Fibroblast of skin of right biceps (primary cell): ENCODE measurements at regions not wholly inside any gene's neighbourhood (a gene's known extent, or its start where the extent isn't known, plus 50 kb on each side); places are given as distances from the start of the nearest gene placed in this dataset.

Experiments
- DNase-seq: peaks from one replicate; pipeline ENCODE4 v3.0.0-alpha.2; 2013

DNA sequence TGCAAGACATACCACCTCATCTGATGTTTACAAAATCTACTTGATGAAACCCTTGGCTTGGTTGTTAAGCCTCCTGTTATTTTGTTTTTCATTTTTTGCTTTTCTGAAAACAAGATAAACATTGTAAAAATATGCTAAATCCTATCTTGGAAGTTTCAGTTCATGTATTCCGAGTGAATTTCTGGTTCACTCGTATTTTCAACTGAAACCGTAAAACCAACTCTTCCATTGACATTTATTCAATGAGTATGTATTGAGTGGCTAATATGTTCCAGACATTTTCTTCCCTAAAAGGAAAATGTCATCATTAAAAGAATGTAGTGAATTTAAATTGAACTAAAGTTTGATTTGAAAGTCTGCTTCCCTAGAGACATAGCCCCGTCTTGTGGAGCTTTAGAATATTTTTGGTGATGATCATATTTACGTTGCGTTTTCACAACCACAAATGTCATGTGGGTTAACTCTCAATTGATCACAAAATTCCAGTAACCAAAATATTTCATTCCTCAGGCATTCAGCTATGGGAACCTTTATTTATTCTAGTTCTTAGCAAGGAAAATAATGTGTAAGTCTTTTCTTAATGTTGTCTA, 204.2 kb downstream of the MBD2 start:
- peak; percentile 83 for DNase-seq

DNA sequence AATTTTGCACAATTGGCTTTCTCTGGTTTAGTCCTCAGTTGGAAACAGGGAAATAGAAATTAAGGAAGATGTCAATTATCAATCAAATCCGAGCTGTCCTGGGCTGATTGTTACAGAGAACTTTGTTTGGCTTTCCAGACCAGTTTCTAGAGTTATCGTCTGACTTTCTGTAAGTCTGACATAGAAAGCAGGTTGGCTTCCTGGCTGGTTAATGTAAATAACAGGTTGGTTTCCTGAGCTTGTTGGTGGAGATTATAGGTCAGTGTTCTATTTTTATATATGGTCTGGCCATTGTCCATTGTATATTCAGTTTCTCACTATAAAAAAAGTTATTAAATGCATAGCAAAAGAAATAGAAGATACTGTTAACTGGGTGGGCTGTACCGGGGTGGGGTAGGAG, 204.8 kb downstream of the MBD2 start:
- DNase-seq, result no peak

DNA sequence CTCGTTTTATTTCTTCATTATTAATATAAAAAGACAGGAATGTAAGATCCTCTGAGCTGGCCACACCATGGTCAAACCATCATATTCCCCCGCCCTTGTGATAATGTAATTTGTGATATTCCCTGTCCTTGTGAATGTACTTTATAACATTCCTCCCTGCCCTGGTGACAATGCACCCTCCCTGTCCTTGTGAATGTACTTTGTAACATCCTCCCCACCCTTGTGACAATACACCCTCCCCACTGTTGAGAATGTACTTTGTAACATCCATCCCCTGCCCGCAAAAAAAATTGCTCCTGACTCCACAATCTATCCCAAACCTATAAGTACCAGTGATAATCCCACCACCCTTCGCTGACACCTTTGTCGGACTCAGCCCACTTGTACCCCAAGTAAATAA, 211.0 kb downstream of the MBD2 start:
- no peak for DNase-seq

DNA sequence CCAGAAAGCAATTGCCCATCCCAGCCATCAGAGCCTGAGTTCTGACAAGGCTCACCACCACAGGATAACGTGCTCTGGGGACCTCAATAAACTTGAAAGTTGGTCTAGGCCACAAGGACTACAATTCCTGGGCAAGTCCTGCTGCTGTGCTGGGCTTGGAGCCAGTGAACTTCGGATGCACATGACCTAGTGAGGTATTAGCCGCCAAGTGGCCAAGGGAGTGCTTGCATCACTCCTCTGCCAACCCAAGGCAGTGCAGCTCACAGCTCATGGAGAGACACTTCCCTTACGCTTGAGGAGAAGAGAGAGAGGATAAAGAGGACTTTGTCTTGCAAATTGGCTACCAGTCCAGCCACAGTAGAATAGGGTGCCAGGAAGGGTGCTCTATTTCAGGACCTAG, 219.6 kb downstream of the MBD2 start:
- DNase-seq, result no peak

DNA sequence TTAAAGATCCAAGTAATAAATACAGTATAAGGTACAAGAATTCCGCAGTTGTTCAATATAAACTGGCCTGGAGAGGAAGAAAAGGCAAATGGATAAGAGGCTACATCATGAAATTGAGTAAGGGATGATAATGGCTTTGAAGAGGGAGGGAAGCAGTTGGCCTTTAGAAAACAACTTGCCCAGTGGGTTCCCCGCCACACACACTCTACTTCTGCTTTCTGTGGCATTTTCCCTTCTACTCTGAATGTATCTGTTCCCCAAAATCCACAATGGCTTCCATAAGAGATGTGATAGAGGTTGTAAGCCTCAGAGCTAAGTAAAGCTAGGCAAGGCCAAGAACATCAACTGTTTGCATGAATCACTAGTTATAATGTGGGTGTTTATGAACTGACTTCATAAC, 221.3 kb downstream of the MBD2 start:
- DNase-seq, result no peak

DNA sequence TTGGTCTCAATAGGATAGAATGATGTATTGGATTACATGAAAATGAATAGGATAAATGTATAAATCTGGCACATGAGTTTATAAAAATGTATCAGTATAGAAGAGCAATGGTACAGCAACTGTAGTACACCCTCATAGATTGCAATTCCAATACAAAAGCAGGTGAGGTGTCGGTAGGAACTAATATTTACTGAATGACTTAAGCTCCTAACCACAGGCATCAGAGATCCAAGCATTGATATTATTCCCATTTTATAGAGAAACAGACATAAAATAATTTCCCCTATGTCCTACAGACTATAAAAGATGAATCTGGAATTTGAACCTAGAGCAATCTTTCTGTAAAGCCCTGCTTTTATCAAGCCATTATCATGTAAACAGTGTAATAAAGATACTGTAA, 227.4 kb downstream of the MBD2 start:
- no peak for DNase-seq

DNA sequence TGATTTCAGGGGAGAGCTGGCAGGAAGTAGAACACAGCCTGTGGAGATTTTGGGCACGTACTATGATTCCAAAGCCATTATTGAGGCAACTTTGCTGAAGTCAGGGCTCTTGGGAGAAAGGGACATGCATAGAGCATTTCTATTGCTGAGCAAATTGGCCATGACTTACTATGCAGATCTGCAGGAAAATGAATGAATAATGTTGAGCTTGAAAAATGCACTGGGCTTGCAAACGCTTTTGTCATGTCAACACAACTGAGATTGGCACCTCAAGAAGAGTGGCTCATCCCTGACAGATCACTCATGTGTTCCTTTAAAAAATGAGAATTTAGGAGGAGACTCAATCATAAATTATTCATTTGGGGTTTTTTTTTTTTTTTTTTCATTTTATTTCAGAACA, 230.5 kb downstream of the MBD2 start:
- DNase-seq, result no peak

DNA sequence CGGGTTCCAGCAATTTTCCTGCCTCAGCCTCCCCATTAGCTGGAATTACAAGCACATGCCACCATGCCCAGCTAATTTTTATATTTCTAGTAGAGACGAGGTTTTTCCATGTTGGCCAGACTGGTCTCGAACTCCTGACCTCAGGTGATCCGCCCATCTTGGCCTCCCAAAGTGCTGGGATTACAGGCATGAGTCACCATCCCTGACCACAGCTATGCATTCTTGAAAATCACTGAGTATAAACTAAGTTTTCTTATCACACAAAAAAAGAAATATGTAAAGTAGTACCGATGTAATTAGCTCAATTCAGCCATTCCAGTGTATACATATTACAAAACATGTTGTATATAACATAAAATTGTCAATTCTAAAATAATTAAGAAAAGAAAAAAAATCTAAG, 232.7 kb downstream of the MBD2 start:
- peak; percentile 77 for DNase-seq

DNA sequence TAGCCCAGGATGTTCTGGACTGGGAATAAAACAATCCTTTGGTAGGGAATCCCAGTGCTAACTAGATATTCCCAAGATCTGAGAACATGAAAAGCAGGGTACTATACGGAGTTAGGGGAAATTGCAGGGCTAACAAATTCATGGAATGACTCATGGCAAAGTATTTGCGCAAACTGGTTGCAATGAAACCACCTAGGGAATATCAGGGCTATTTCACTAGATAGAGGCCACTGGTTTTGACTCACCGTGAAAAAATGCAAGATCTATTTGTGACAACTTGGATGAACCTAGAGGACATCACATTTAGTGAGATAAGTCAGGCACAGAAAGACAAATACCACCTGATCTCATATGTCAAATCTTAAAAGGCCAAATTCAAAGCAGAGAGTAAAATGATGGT, 233.3 kb downstream of the MBD2 start:
- peak; percentile 93 for DNase-seq

DNA sequence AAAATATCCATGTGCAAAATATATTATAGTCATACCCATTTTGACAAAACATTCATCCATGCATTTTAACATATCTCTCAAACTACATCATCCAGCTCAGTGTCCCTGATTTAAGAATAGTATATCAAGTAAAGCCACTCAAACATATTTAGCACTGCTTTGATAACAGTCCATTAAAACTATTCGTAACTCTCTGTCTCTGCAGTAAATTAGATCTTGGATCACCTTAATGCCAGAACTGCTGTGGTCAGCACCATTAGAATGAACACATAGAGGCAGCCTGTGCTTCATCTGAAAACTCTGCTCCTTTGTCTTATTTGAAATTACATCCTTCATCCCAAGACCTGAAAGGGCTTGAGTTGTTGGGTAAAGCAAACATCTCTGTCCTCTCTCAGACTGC, 234.0 kb downstream of the MBD2 start:
- DNase-seq, result no peak

DNA sequence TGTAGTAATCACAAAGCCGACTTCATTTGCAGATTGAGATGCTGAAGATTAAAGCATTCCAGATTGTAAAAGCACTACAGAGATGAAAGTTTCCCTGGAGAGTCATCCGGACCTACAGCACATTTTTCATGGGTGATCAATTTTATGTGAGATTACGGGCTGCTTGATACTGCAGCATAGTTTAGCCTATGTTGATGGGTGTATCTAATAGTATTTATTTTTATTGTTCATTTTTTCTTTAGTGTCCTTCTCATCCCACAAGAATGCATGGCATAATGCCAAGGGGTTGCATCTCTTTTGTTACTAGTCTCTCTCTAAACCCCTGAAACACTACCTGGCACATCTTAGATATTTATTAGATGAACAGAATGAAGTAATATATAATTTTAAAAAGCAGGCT, 240.4 kb downstream of the MBD2 start:
- peak; percentile 69 for DNase-seq

DNA sequence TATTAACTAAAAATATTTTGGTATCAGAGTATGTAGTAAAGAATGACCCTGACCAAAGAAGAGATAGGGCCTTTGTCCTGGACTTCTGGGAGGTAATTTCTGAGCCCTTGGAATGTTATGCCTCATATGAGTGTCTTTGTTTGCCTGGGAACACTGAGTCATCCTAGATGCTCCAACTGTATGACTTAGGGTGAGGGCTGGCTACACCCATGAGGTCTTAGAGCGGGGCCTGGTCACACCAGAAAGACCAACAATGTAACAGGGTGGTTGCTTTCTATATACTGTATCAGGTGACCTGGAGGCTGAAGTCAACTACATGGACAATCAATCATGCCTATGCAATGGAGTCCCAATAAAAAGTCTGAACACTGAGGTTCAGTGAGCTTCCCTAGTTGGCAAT, 253.1 kb downstream of the MBD2 start:
- DNase-seq, result peak; percentile 31

DNA sequence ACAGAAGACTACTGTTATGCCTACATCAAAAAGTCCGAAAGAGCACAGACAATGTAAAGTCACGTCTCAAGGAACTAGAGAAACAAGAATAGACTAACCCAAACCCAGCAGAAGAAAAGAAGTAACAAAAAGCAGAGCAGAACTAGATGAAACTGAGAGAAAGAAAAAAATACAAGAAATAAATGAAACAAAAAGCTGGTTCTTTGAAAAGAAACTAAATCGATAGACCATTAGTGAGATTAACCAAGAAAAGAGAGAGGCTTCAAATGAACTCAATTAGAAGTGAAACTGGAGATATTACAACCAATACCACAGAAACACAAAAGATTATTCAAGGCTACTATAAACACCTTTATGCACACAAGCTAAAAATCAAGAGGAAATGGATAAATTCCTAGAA, 271.8 kb downstream of the MBD2 start:
- DNase-seq, result no peak

DNA sequence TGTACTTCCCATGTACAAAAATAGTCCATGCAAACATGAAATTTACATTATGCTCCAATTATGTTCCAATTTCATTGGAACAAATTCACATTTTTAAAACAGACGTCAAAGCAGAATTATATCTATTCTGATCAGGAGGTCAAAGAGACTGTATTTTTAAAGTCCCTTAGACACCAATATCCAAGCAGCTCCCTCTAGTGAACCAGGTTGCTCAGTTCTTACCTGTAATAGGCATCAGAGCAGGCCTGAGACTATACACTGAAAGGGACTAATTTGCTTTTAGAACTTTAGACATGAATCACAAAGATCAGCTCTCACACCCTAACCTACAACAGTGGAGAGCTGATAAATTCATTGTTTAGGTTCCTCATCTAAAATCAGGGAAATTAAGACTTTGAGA, 273.9 kb downstream of the MBD2 start:
- no peak for DNase-seq

DNA sequence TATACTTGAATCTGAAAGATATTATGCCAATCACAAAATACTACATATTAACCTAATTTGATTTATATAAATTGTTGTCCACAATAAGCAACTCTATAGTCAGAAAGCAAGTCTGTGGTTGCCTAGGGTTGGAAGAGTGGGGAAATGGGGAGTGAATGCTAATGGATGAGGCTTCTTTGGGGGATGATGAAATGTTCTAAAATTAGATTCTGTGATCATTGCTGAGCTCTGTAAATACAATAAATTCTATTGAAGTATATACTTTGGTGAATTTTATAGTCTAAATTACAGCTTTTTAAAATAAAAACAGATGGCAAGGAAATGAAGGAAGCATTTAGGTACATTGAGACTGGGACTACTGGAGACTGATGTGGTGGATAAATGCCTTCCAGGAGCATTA, 275.5 kb downstream of the MBD2 start:
- peak; percentile 57 for DNase-seq

DNA sequence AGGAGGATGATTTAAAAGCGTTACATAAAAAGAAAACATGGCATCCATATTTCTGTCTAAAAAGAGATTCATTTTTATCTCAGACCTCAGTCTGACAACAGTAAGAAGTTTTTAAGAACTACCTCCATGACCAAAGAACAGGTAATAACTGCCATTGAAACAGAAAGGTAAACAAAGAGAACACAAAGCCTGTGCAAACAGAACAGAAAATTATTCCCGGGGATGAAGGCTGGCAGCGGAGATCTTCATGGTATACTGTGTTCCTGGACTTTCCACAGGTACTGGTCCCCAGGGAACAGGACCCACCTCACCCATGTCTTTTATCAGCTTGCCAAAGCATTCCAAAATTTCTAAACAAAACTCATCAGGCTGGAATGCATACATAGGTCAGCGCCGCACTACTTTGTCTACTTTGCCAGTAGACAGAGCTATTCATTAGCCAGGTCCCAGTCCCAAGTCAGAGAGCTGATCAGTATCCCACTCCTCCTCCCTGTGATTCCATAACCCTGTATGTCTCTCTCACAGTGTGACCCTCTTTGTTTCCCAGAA, 277.3 kb downstream of the MBD2 start:
- DNase-seq, result peak; percentile 49

DNA sequence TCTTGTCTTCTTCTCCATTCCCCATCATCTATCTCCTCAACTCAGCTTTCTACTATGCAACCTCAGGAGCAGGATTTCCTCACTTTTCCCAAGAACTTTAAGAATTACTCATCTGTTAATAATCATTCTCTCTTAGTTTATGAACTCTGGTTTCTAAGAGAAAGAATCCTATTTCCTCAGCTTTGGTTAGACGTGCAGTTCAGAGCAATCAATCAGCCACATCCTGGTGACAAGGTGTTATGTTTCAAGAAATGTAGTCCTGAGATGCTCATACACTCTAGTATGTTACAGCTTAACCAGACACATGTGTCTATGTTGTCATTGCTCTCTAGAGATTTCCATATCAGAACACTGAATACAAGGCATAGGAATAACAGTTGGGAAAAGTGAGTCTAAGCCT, 277.9 kb downstream of the MBD2 start:
- DNase-seq, result peak; percentile 95

DNA sequence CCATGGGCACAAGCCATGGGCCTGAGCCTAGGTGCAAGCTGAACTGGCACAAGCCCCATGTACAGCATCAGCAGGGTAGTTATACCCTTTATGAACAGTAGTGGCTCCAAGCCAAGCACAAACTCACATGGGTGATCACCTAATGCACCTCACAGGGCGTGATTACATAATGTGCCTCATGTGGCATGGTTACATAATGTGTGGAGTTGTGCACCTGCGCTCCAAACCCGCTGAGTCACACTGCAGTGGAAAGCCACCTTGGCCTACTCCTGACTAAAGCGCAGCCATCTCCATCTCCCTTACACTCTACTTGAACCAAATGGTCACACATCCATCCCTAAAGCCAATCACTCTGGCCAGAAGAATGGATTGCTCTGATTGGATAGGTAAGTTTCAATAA, 279.7 kb downstream of the MBD2 start:
- no peak for DNase-seq

DNA sequence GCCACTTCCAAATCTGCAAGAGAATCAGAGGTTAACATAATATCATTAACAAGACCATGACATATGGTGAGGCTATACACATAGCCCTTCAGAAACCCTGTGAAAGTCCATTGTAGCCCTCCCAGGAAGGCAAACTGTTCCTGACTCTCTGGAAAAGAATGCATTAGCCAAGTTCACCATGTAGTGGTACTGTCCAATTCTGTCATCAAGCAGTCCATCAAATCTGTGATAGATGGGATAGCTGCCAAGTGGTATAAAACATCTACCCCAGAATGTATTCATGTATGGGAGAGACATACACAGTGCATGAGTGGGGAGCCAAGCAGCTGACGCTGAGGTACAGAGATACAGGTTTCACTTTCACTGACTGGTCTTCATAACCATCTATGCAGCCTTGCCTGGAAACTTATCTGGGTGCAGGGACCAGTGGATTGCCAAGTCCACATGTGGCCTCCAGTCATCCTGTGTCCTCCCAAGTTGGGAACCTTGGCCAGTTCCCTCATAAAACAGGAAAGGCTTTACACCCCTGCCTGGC, 281.1 kb downstream of the MBD2 start:
- DNase-seq, result peak; percentile 96

DNA sequence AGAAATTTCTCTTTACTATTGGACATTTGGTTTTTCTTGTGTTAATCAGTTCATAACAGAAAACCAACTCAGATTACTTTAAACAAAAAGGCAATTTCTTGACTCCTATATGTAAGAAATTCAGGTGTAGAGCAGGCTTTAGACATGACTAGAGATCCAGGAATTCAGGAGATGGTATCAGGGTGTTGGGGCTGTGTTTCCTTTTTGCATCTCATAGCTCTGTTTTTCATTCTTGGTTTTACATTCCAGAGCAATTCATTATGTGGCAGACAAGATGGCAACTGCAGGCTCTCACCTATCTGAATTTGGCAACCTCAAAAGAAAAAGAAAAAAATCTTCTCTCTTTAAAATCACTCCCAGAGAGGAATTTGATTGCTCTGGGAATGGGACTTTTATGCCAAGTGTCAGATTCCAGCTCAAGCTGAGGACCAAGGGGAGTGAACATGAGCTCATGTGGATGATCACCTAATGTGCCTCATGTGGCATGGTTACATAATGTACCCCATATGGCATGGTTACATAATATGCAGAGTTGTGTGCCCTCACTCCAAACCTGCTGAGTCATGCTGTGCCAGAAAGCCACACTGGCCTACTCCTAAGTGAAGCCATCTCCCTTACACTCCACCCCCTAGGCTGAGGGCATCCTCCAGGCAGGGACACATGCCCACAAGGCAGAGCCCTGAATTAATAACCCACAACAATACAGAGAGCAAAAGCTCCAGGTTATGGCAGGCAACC, 282.7 kb downstream of the MBD2 start:
- DNase-seq, result peak; percentile 48

DNA sequence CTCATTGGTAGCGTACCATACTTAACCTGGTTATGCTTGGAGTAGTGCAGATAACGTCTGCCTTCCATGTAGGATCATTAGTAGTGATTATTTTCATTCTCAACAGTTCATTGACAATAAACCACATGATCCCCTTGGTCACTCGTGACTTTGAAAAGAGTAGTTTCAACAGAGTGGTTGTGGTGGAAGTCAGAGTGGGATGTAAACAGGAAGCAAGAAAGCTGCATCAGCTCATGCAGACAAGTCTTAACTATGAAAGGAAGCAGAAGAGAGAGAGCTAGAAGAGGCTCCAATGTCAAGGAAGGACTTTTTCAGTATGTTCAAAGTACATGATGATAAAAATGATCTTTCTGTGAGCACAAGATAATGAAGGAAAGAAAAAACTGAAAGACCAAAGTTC, 287.4 kb downstream of the MBD2 start:
- no peak for DNase-seq

DNA sequence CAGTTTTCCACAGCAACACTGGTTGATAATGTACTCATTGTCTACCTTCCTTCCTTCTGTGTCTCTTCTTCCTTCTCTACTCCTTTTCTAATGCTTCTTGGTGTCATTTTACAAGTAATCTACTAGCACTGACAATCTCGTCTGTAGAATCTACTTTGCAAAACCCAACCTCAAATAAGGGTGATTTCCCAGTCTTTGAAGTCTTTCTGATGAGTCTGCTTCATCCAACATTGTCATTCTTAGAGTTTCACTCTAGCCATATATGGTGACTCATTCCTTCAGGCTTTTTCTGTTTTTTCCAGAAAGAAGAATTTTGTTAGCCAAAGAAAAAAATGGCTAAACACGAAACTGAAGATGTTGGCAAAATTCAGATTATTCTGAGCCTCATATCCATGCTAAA, 288.7 kb downstream of the MBD2 start:
- DNase-seq, result peak; percentile 8

DNA sequence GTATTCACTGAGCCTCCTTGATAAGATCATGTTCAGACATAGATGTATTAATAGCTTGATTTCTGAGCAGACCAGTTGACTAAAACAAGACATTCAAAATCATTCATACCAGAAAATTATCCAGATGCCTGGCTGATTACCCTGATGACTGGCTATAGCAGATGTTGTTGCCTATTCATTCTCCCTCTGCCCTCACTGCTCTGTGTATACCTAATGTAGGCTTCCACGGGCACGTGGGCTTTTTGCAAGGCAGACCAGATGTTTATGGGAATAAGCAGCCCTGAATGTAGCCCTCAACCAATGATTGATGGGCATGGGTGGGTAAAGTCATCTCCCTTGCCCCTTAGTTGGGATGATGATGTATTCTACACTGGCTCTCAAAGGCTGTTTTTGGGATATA, 289.1 kb downstream of the MBD2 start:
- DNase-seq, result no peak

DNA sequence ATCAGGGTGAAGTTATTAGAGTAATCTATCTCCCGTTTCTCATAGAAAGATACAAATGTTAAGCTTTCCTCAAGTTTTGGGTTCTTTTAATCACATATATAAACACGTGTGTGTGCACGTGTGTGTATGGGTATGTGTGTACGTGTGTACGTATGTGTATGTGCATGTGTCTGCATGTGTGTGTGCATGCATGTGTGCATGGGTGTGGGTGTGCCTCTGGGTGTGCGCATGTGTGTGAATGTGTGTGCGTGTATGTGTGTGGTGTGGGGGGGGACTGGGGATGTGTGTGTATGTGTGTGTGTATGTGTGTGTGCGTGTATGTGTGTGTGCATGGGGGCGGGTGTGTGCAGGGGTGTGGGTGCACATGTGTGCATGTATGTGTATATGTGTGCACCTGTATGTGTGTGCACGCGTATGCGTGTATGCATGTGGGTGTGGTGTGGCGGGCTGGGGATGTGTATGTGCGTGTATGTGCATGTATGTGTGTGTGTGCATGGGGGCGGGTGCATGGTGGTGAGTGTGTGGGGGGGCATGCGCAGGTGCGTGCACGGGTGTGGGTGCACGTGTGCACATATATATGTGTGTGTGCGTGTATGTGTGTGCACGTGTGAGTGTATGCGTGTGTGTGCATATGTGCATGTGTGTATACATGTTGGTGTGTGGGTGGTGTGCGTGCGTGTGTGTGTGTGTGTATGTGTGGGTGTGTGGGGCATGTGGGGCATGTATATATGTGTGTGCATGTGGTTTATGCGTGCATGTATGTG, 304.0 kb downstream of the MBD2 start:
- DNase-seq, result no peak
